ENCODE measurements at regions not wholly inside any gene's neighbourhood (a gene's known extent, or its start where the extent isn't known, plus 50 kb on each side); places are given as distances from the start of the nearest gene placed in this dataset.
A peak's percentile ranks its signal among the peaks of the same experiment; 100 is the strongest.

- H3K27ac ChIP-seq, result no peak overlapping the region
- TF ChIP-seq ZFX (IDR thresholded peaks at IDR 0.05), result no peak
- TF ChIP-seq CTCF (conservative IDR thresholded peaks at IDR 0.05), result no peak
These were observed 405.5 kb downstream of the TMEM114 start for GRCh38 chr16:8184854-8185253.

- H3K27ac ChIP-seq, result no peak overlapping the region
- TF ChIP-seq CTCF (conservative IDR thresholded peaks at IDR 0.05) (no peak), ZFX (IDR thresholded peaks at IDR 0.05) (no peak)
These were observed 406.9 kb downstream of the TMEM114 start for GRCh38 chr16:8183176-8184099.

DNA sequence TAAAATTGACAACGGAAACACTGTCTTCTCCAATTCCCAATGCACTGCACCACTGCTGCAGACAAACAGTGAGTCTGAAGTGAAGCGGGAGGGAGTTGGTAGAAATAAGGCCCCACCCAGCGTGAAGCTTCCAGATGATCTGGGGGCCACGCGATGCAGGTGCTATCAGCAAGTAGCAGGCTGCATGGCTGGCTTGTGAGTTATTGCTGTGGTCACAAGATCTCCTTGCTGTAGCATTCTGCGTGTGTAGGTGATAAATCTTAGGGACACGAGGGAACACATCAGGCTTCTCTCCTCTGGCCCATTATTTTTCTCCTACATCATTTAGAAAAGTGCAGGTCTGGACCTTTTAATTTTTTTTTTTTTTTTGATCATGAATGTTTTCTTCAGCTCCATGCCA is 407.6 kb downstream of the TMEM114 start:
- TF ChIP-seq ZFX (IDR thresholded peaks at IDR 0.05) (no peak), CTCF (conservative IDR thresholded peaks at IDR 0.05) (no peak)
- no peak overlapping the region for H3K27ac ChIP-seq

DNA sequence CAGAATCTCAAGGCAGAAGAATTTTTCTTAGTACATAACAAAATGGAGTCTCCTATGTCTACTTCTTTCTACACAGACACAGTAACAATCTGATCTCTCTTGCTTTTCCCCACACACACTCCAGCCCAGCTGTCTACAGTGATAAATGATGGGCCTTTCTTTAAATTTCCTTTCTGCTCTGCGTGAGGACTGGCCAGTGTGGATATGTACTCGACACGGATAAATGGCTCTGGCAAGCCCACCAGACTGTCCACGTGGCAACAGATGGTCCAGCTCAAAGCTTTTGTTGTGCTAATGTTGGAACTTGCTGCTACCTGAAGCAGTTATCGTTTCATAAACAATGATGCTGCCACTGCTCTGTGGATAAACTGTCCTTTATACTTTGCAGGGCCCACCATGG is 410.7 kb downstream of the TMEM114 start:
- no peak overlapping the region for H3K27ac ChIP-seq
- TF ChIP-seq ZFX (IDR thresholded peaks at IDR 0.05), result no peak
- TF ChIP-seq CTCF (conservative IDR thresholded peaks at IDR 0.05), result no peak

- no peak for TF ChIP-seq ZFX (IDR thresholded peaks at IDR 0.05)
- TF ChIP-seq CTCF (conservative IDR thresholded peaks at IDR 0.05), result no peak
- no peak overlapping the region for H3K27ac ChIP-seq
These were observed 412.0 kb downstream of the TMEM114 start for GRCh38 chr16:8178271-8178670.

DNA sequence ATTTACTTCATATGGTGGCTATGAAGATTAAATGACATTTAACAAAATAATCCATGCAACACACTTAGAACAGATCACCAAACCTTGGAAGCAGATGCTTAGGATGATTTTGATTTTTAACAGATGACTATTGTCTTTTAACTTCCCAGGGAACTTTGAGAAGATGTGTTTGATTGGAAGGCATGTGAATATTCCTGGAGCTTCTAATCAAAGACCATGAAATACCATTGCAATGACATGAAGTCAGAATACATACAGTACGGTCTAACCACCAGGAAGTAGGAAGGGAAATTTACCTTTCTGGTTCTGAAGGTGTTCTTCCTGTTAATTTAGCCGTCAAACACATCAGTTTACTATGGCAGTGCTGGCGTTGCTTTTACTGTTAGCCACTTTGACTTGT is 414.9 kb downstream of the TMEM114 start:
- no peak overlapping the region for H3K27ac ChIP-seq
- TF ChIP-seq ZFX (IDR thresholded peaks at IDR 0.05) (no peak), CTCF (conservative IDR thresholded peaks at IDR 0.05) (no peak)

DNA sequence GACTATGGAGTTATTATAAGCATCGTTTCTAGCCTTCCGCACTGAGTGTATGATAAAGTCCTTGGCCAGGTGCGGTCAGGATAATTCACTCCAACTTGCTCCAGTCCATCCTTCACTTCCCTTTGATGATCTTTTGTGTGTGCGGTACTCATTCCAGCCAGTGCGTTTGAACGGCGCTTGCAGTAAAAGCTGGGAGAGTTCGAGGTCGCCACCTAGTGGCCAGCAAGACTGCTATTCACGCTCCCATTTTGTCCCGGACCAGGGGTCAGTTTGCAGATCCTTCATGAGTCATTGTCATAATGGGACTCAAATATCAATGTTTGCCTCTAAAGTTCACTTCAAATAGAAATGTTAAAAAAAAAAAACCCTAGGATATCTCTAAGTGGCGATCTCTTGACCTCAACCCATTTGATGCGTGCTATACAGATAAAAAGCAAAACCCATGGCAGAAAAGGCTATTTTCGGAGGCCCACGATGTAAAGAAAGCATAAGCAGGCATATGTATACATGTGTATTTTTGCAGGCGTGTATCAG is 417.1 kb downstream of the TMEM114 start:
- TF ChIP-seq CTCF (conservative IDR thresholded peaks at IDR 0.05) (peak; percentile 96), ZFX (IDR thresholded peaks at IDR 0.05) (no peak)
- H3K27ac ChIP-seq, result no peak overlapping the region

All from C4-2B (cell line).